A673 (cell line): ENCODE measurements at regions not wholly inside any gene's neighbourhood (a gene's known extent, or its start where the extent isn't known, plus 50 kb on each side); places are given as distances from the start of the nearest gene placed in this dataset.

Experiments
- BruUV-seq: library from RNA; stranded (reverse); fragments of 400-500 nt; replicated peaks from 2 replicates; lab custom pipeline; 2021; lab: Mats Ljungman, UMichigan
- CTCF ChIA-PET: fragments of 300-600 bp; sonication (Branson Sonifier 250); formaldehyde crosslinking; loops from one replicate; lab custom pipeline; 2022; ENCODE audit warnings: antibody characterized with exemption; lab: Charles Lee
- POLR2A ChIA-PET: fragments of 300-600 bp; sonication (Branson Sonifier 250); formaldehyde crosslinking; loops from one replicate; lab custom pipeline; 2022; ENCODE audit warnings: antibody characterized with exemption; ENCODE audit not compliant: low non-redundant PET; lab: Charles Lee
- DNase-seq: peaks from one replicate; pipeline ENCODE4 v3.0.0-alpha.2; 2015; ENCODE audit warnings: low spot score
- H3K27ac ChIP-seq: fragments of 200-600 bp; sonication (generic); 2 replicates; pipeline ENCODE4 v1.5.1; 2016; ENCODE audit warnings: mixed run types, low read depth, mild to moderate bottlenecking, mixed read lengths, antibody characterized with exemption, low read length; ENCODE audit not compliant: poor library complexity, severe bottlenecking
- H3K27me3 ChIP-seq: fragments of 200-600 bp; sonication (generic); replicated peaks from 2 replicates; pipeline ENCODE4 v1.6.1; 2017; ENCODE audit warnings: mixed run types, low read depth, mild to moderate bottlenecking, mixed read lengths, antibody characterized with exemption, low read length; ENCODE audit not compliant: insufficient read depth, poor library complexity
- H3K36me3 ChIP-seq: fragments of 200-600 bp; sonication (generic); 2 replicates; pipeline ENCODE4 v1.6.1; 2016; ENCODE audit warnings: mixed run types, mild to moderate bottlenecking, mixed read lengths, antibody characterized with exemption, low read length; ENCODE audit not compliant: insufficient read depth, poor library complexity, severe bottlenecking
- H3K4me1 ChIP-seq: fragments of 200-600 bp; sonication (generic); 2 replicates; pipeline ENCODE4 v1.6.1; 2017; ENCODE audit warnings: mixed run types, mild to moderate bottlenecking, mixed read lengths, antibody characterized with exemption, low read length; ENCODE audit not compliant: insufficient read depth, poor library complexity, severe bottlenecking
- H3K4me3 ChIP-seq: fragments of 200-600 bp; sonication (generic); 2 replicates; pipeline ENCODE4 v1.5.1; 2016; ENCODE audit warnings: low read depth, mixed run types, mild to moderate bottlenecking, mixed read lengths, low read length; ENCODE audit not compliant: poor library complexity, severe bottlenecking
- H3K9me3 ChIP-seq: fragments of 200-600 bp; sonication (generic); 2 replicates; pipeline ENCODE4 v1.6.1; 2016; ENCODE audit warnings: mixed run types, low read depth, mild to moderate bottlenecking, mixed read lengths, antibody characterized with exemption, low read length; ENCODE audit not compliant: poor library complexity, severe bottlenecking
- CTCF ChIP-seq: fragments of 300-800, 200-600 bp; sonication (generic); conservative IDR thresholded peaks from 2 replicates; pipeline ENCODE4 v1.5.1; 2017; ENCODE audit warnings: low read depth, mild to moderate bottlenecking, antibody characterized with exemption, low read length, moderate library complexity, mixed read lengths
- EZH2 ChIP-seq: fragments of 200-600 bp; sonication (generic); IDR thresholded peaks from 2 replicates; pipeline ENCODE4 v1.6.1; 2017; ENCODE audit warnings: borderline replicate concordance, low read depth, mild to moderate bottlenecking, mixed read lengths, antibody characterized with exemption, low read length; ENCODE audit not compliant: poor library complexity, severe bottlenecking
- intact Hi-C: fragments of 100-400 bp; cut with micrococcal nuclease; formaldehyde crosslinking; loops from one replicate; pipeline ENCODE4 v1.10.0; 2022; ENCODE audit not compliant: unreplicated experiment

- ChIA-PET POLR2A (interaction anchor here (0.6 kb wide), 2 partner anchors 15 to 56 kb away, joined by 7 to 10 read pairs; no protein-coding TSS in a partner anchor), CTCF (no interaction called here)
- no TSS peak for BruUV-seq
- intact Hi-C loops = no loop called here
- Histone ChIP-seq H3K9me3 (no peaks in the 10 kb centered on the region), H3K4me3 (no peak overlapping the region), H3K27ac (no peak overlapping the region), H3K4me1 (no peaks in the 10 kb centered on the region), H3K36me3 (no peaks in the 10 kb centered on the region), H3K27me3 (no peaks in the 10 kb centered on the region)
- no peak for TF ChIP-seq EZH2
- no peak for TF ChIP-seq CTCF
- DNase-seq = no peak
These were observed 431.2 kb downstream of the FOXO1 start for GRCh38 chr13:40235160-40235796.

- H3K4me1 ChIP-seq = no peaks in the 10 kb centered on the region
- POLR2A ChIA-PET = no interaction called here
- H3K4me3 ChIP-seq = no peak overlapping the region
- CTCF ChIA-PET = no interaction called here
- H3K36me3 ChIP-seq = no peaks in the 10 kb centered on the region
- no TSS peak for BruUV-seq
- TF ChIP-seq CTCF (no peak), EZH2 (no peak)
- no peak for DNase-seq
- intact Hi-C loops = no loop called here
- no peak overlapping the region for H3K27ac ChIP-seq
- H3K27me3 ChIP-seq = no peaks in the 10 kb centered on the region
- no peaks in the 10 kb centered on the region for H3K9me3 ChIP-seq
These were observed 429.8 kb downstream of the FOXO1 start for GRCh38 chr13:40236566-40237168.

GRCh38 chr13:40238761-40239160, 427.7 kb downstream of the FOXO1 start:
- no peak for DNase-seq
- CTCF ChIA-PET = no interaction called here
- no peaks in the 10 kb centered on the region for H3K9me3 ChIP-seq
- H3K36me3 ChIP-seq = no peaks in the 10 kb centered on the region
- H3K4me3 ChIP-seq = no peak overlapping the region
- no peak overlapping the region for H3K27ac ChIP-seq
- TF ChIP-seq CTCF (no peak), EZH2 (no peak)
- POLR2A ChIA-PET = no interaction called here
- intact Hi-C loops = no loop called here
- H3K4me1 ChIP-seq = no peaks in the 10 kb centered on the region
- no peaks in the 10 kb centered on the region for H3K27me3 ChIP-seq
- BruUV-seq = no TSS peak
